Psoas muscle (tissue), 7 donors: ENCODE measurements at regions not wholly inside any gene's neighbourhood (a gene's known extent, or its start where the extent isn't known, plus 50 kb on each side); places are given as distances from the start of the nearest gene placed in this dataset.

Experiments
- ATAC-seq, 4 donors: fragments of 200-7000 bp; cut with Tn5 transposase; one replicate each; pipeline ENCODE4 v1.9.1; 2020; ENCODE audit warnings: moderate library complexity in 3 of 4, mild to moderate bottlenecking in 2 of 4
- DNase-seq, 2 donors: peaks; one replicate each; pipeline ENCODE4 v3.0.0-alpha.2; 2020
- H3K27ac ChIP-seq: fragments of 200-600 bp; one replicate; pipeline ENCODE4 v1.8.0; 2022
- H3K27me3 ChIP-seq, 3 donors: fragments of 200-600 bp in 1 of 3; one replicate each; pipeline versions ENCODE4 v1.6.1 to v1.8.0; 2013 to 2022; ENCODE audit warnings: low read length in 2 of 3, mild to moderate bottlenecking in 2 of 3, moderate library complexity in 1 of 3; ENCODE audit not compliant: insufficient read depth in 3 of 3
- H3K36me3 ChIP-seq, 2 donors: fragments of 200-600 bp in 1 of 2; one replicate each; pipeline versions ENCODE4 v1.6.1 to v1.8.0; 2013 to 2022; ENCODE audit warnings: low read depth in 1 of 2, mild to moderate bottlenecking in 1 of 2, moderate library complexity in 1 of 2; ENCODE audit not compliant: insufficient read depth in 1 of 2
- H3K4me1 ChIP-seq: fragments of 200-600 bp; one replicate; pipeline ENCODE4 v1.8.0; 2022
- H3K4me3 ChIP-seq: fragments of 200-600 bp; one replicate; pipeline ENCODE4 v1.8.0; 2022; ENCODE audit warnings: mild to moderate bottlenecking
- H3K9me3 ChIP-seq: fragments of 200-600 bp; one replicate; pipeline ENCODE4 v1.8.0; 2022
- CTCF ChIP-seq: fragments of 200-600 bp; IDR thresholded peaks from one replicate; pipeline ENCODE4 v1.8.0; 2022; ENCODE audit warnings: antibody characterized with exemption
- WGBS, 3 donors: extraction: QIAGEN DNeasy Blood & Tissue Kit; methylation state at CpG; one replicate each; pipeline versions ENCODE4 v1.1.6 to v1.1.7; 2013; 5-methylcytosine and 5-hydroxymethylcytosine counted together
- intact Hi-C, 2 donors: fragments of 100-400 bp; cut with DNase I; formaldehyde crosslinking; loops; one replicate each; pipeline versions ENCODE4 v1.11.0 to v1.14.2; 2022
- donor health status: healthy with polysubstance abuse.
- donor health status: DM: no; HTN: no; CAD: no; lungs with moderate emphysema.
- donor health status: Bipolar disorder and iron deficiency.
- donor health status: healthy.
- donor health status: DM: yes; HTN: yes; CAD: no.
- donor health status: DM: no; HTN: no; CAD: no.
- donor health status: DM: yes; HTN: yes; CAD: no.

GRCh38 chr2:149972066-149972465 lies 384.5 kb upstream of the MMADHC start:
- DNase-seq: no peak
- Histone ChIP-seq H3K27me3 (no peaks in the 10 kb centered on the region), H3K9me3 (no peaks in the 10 kb centered on the region), H3K4me3 (no peak overlapping the region), H3K27ac (no peak overlapping the region), H3K36me3 (no peaks in the 10 kb centered on the region), H3K4me1 (no peaks in the 10 kb centered on the region)
- intact Hi-C loops: no loop called here
- TF ChIP-seq CTCF: no peak
- WGBS, 3 donors: 20 to 29% (median 26%) methylated on average over 3 of the region's 3 CpGs
- no peak for ATAC-seq

- Histone ChIP-seq H3K9me3 (no peaks in the 10 kb centered on the region), H3K27ac (no peak overlapping the region), H3K4me1 (no peaks in the 10 kb centered on the region), H3K36me3 (no peaks in the 10 kb centered on the region), H3K4me3 (no peak overlapping the region), H3K27me3 (no peaks in the 10 kb centered on the region)
- DNase-seq (no peak), ATAC-seq (no peak)
- no peak for TF ChIP-seq CTCF
- intact Hi-C loops: no loop called here
- WGBS, 3 donors: 13 to 22% (median 15%) methylated on average over 6 of the region's 6 CpGs
These were observed 367.5 kb upstream of the MMADHC start for GRCh38 chr2:149954981-149955600.

GRCh38 chr2:149953627-149954026 lies 366.1 kb upstream of the MMADHC start:
- ATAC-seq (no peak), DNase-seq (no peak)
- Histone ChIP-seq H3K9me3 (no peaks in the 10 kb centered on the region), H3K27me3 (no peaks in the 10 kb centered on the region), H3K27ac (no peak overlapping the region), H3K4me3 (no peak overlapping the region), H3K36me3 (no peaks in the 10 kb centered on the region), H3K4me1 (no peaks in the 10 kb centered on the region)
- intact Hi-C loops: no loop called here
- WGBS, 3 donors: 96 to 100% (median 96%) methylated on average over 3 of the region's 3 CpGs
- no peak for TF ChIP-seq CTCF

- no peak for ATAC-seq
- no peak overlapping the region for H3K4me3 ChIP-seq
- no peaks in the 10 kb centered on the region for H3K4me1 ChIP-seq
- intact Hi-C loops: no loop called here
- TF ChIP-seq CTCF: no peak
- H3K27ac ChIP-seq: no peak overlapping the region
- H3K27me3 ChIP-seq: no peaks in the 10 kb centered on the region
- DNase-seq: no peak
- H3K9me3 ChIP-seq: no peaks in the 10 kb centered on the region
- no peaks in the 10 kb centered on the region for H3K36me3 ChIP-seq
- WGBS, 3 donors: 75 to 93% (median 77%) methylated on average over 1 of the region's 1 CpG
These were observed 343.9 kb upstream of the MMADHC start for GRCh38 chr2:149931486-149931885.

GRCh38 chr2:149928011-149928410 lies 340.4 kb upstream of the MMADHC start:
- intact Hi-C loops: no loop called here
- 13 to 25% (median 20%) methylated on average over 2 of the region's 2 CpGs for WGBS, 3 donors
- Histone ChIP-seq H3K27ac (no peak overlapping the region), H3K27me3 (no peaks in the 10 kb centered on the region), H3K4me1 (no peaks in the 10 kb centered on the region), H3K4me3 (no peak overlapping the region), H3K36me3 (no peaks in the 10 kb centered on the region), H3K9me3 (no peaks in the 10 kb centered on the region)
- TF ChIP-seq CTCF: no peak
- ATAC-seq: no peak
- DNase-seq: no peak
